Lung microvascular endothelial cell (primary cell): ENCODE measurements at regions not wholly inside any gene's neighbourhood (a gene's known extent, or its start where the extent isn't known, plus 50 kb on each side); places are given as distances from the start of the nearest gene placed in this dataset.
A peak's percentile ranks its signal among the peaks of the same experiment; 100 is the strongest.

Experiments used
- DNase-seq, 2 donors: peaks; one replicate each; pipeline versions ENCODE4 v3.0.0 to v3.0.0-alpha.2; 2010; ENCODE audit warnings: low read depth in 2 of 2

- DNase-seq: no peak
Observed at GRCh38 chr5:88399561-88399960, 130.9 kb upstream of the TMEM161B start.

- DNase-seq: no peak
Observed at GRCh38 chr5:88398316-88398715, 129.7 kb upstream of the TMEM161B start.

- DNase-seq: no peak
Observed at GRCh38 chr5:88396751-88397281, 128.2 kb upstream of the TMEM161B start.

- DNase-seq: no peak
Observed at GRCh38 chr5:88396000-88396535, 127.4 kb upstream of the TMEM161B start.

- DNase-seq: no peak
Observed at GRCh38 chr5:88395264-88395663, 126.6 kb upstream of the TMEM161B start.

- no peak for DNase-seq
Observed at GRCh38 chr5:88394536-88395175, 126.0 kb upstream of the TMEM161B start.

- no peak for DNase-seq
Observed at GRCh38 chr5:88393716-88394535, 125.3 kb upstream of the TMEM161B start.

GRCh38 chr5:88393042-88393441 is 124.4 kb upstream of the TMEM161B start:
- DNase-seq: no peak

- DNase-seq: no peak
Observed at GRCh38 chr5:88391991-88392390, 123.3 kb upstream of the TMEM161B start.

- no peak for DNase-seq
Observed at GRCh38 chr5:88391116-88391515, 122.5 kb upstream of the TMEM161B start.

GRCh38 chr5:88390481-88390880 is 121.8 kb upstream of the TMEM161B start:
- DNase-seq: no peak

- DNase-seq: no peak
Observed at GRCh38 chr5:88390096-88390441, 121.4 kb upstream of the TMEM161B start.

- no peak for DNase-seq
Observed at GRCh38 chr5:88389338-88390095, 120.9 kb upstream of the TMEM161B start.

- no peak for DNase-seq
Observed at GRCh38 chr5:88388476-88389337, 120.1 kb upstream of the TMEM161B start.

- DNase-seq: peak in 1 of 2 donors; percentile 3
Observed at GRCh38 chr5:88384886-88385285, 116.2 kb upstream of the TMEM161B start.

- no peak for DNase-seq
Observed at GRCh38 chr5:88380332-88380731, 111.7 kb upstream of the TMEM161B start.

- DNase-seq: peak; percentile 1 to 85
Observed at GRCh38 chr5:88377705-88378656, 109.3 kb upstream of the TMEM161B start.

GRCh38 chr5:88377240-88377639 is 108.6 kb upstream of the TMEM161B start:
- DNase-seq: peak in 1 of 2 donors; percentile 70

- DNase-seq: no peak
Observed at GRCh38 chr5:88376728-88377127, 108.1 kb upstream of the TMEM161B start.

- no peak for DNase-seq
Observed at GRCh38 chr5:88374391-88374790, 105.7 kb upstream of the TMEM161B start.
